ENCODE measurements at regions not wholly inside any gene's neighbourhood (a gene's known extent, or its start where the extent isn't known, plus 50 kb on each side); places are given as distances from the start of the nearest gene placed in this dataset.

- H3K9me3 ChIP-seq, result no peaks in the 10 kb centered on the region
- no peaks in the 10 kb centered on the region for H3K4me1 ChIP-seq
- TF ChIP-seq CTCF (IDR thresholded peaks at IDR 0.05) (no peak), POLR2A (IDR thresholded peaks at IDR 0.05) (no peak)
- H3K36me3 ChIP-seq, result no peaks in the 10 kb centered on the region
- no peak overlapping the region for H3K4me3 ChIP-seq (replicated peaks in 1 of 3)
- WGBS, 2 donors, result 84 to 100% methylated on average over 6 to 7 of the region's 11 CpGs
- H3K27me3 ChIP-seq, result no peaks in the 10 kb centered on the region
- intact Hi-C loops (cut with DNase I), result no loop called here
- H3K27ac ChIP-seq, result no peak overlapping the region
- no peak for DNase-seq
Observed at GRCh38 chr2:2791031-2791430, 460.0 kb upstream of the MYT1L start.

- Histone ChIP-seq H3K9me3 (no peaks in the 10 kb centered on the region), H3K4me3 (replicated peaks in 1 of 3) (no peak overlapping the region), H3K27me3 (no peaks in the 10 kb centered on the region), H3K4me1 (no peaks in the 10 kb centered on the region), H3K36me3 (no peaks in the 10 kb centered on the region), H3K27ac (no peak overlapping the region)
- DNase-seq, result no peak
- 40 to 41% methylated on average over 1 to 3 of the region's 3 CpGs for WGBS, 2 donors
- intact Hi-C loops (cut with DNase I), result no loop called here
- TF ChIP-seq CTCF (IDR thresholded peaks at IDR 0.05) (no peak), POLR2A (IDR thresholded peaks at IDR 0.05) (no peak)
Observed at GRCh38 chr2:2788076-2788475, 457.0 kb upstream of the MYT1L start.

DNA sequence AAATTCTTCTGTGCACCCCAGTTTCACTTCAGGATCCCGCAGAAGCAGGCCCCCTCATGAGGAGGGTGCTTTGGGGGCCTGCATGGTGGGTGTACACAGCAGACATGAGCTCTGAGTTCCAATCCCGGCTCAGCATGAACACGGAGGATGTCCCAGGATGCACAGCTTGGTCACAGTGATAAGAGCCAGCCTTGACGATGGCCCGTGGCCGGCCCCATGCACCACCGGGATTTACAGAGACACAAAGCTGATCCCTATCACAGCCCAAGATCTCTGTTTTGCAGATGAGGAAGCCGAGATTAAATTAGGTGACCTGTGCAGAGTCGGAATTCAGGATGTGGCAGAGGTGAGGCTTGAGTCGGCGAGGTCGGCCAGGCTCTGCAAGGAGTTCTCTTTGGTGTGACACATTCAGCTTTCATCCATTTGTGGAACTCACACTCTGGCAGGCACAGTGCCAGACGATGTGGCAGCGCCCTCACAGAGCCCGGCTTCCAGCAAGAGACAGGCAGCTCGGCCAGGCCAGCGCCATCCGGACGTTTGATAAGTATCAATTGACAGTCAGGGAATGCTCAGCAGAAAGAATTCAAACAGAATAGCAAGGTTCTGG lies 456.3 kb upstream of the MYT1L start:
- 58 to 66% methylated on average over 19 of the region's 19 CpGs for WGBS, 2 donors
- TF ChIP-seq CTCF (IDR thresholded peaks at IDR 0.05) (no peak), POLR2A (IDR thresholded peaks at IDR 0.05) (no peak)

GRCh38 chr2:2782007-2782406 lies 450.9 kb upstream of the MYT1L start:
- Histone ChIP-seq H3K27me3 (no peaks in the 10 kb centered on the region), H3K36me3 (no peaks in the 10 kb centered on the region), H3K9me3 (no peaks in the 10 kb centered on the region), H3K4me3 (replicated peaks in 1 of 3) (no peak overlapping the region), H3K27ac (no peak overlapping the region), H3K4me1 (no peaks in the 10 kb centered on the region)
- 87 to 89% methylated on average over 9 of the region's 9 CpGs for WGBS, 2 donors
- no peak for DNase-seq
- intact Hi-C loops (cut with DNase I), result no loop called here
- TF ChIP-seq POLR2A (IDR thresholded peaks at IDR 0.05) (no peak), CTCF (IDR thresholded peaks at IDR 0.05) (no peak)

More for the DNA sequence above, 456.3 kb upstream of the MYT1L start:
- Histone ChIP-seq H3K27ac (no peak overlapping the region), H3K9me3 (no peaks in the 10 kb centered on the region), H3K27me3 (no peaks in the 10 kb centered on the region), H3K36me3 (no peaks in the 10 kb centered on the region), H3K4me1 (no peaks in the 10 kb centered on the region), H3K4me3 (replicated peaks in 1 of 3) (no peak overlapping the region)
- intact Hi-C loops (cut with DNase I), result no loop called here
- peak; percentile 28 to 30 for DNase-seq

GRCh38 chr2:2779727-2780126 lies 448.7 kb upstream of the MYT1L start:
- no peaks in the 10 kb centered on the region for H3K4me1 ChIP-seq
- 59 to 60% methylated on average over 3 of the region's 3 CpGs for WGBS, 2 donors
- no peaks in the 10 kb centered on the region for H3K36me3 ChIP-seq
- H3K9me3 ChIP-seq, result no peaks in the 10 kb centered on the region
- intact Hi-C loops (cut with DNase I), result no loop called here
- no peak for TF ChIP-seq CTCF (IDR thresholded peaks at IDR 0.05)
- TF ChIP-seq POLR2A (IDR thresholded peaks at IDR 0.05), result no peak
- H3K27me3 ChIP-seq, result no peaks in the 10 kb centered on the region
- H3K27ac ChIP-seq, result no peak overlapping the region
- H3K4me3 ChIP-seq (replicated peaks in 1 of 3), result no peak overlapping the region
- no peak for DNase-seq

Measured in thyroid gland (tissue), 4 donors.